Testis (tissue), 2 donors: ENCODE measurements at regions not wholly inside any gene's neighbourhood (a gene's known extent, or its start where the extent isn't known, plus 50 kb on each side); places are given as distances from the start of the nearest gene placed in this dataset.
"Not testable (repeated sequence)": the region's sequence is repeated elsewhere in the genome, so short reads cannot be mapped to it uniquely, and the experiment has no call there.

ENCODE experiments used
- DNase-seq: peaks from one replicate; pipeline ENCODE4 v3.0.0-alpha.2; 2019
- H3K27ac ChIP-seq, 2 donors: fragments of 200-600 bp; sonication (generic); one replicate each; pipeline ENCODE4 v1.5.1; 2019
- H3K27me3 ChIP-seq: fragments of 200-600 bp; sonication (generic); one replicate; pipeline ENCODE4 v1.5.1; 2019
- H3K36me3 ChIP-seq: fragments of 200-600 bp; sonication (generic); one replicate; pipeline ENCODE4 v1.5.1; 2017; ENCODE audit warnings: low read depth; ENCODE audit errors: missing control alignments
- H3K4me1 ChIP-seq: fragments of 200-600 bp; sonication (generic); one replicate; pipeline ENCODE4 v1.5.1; 2019
- H3K4me3 ChIP-seq, 2 donors: fragments of 200-600 bp; sonication (generic); one replicate each; pipeline ENCODE4 v1.5.1; 2017 to 2019
- H3K9me3 ChIP-seq: fragments of 200-600 bp; sonication (generic); one replicate; pipeline ENCODE4 v1.5.1; 2017
- CTCF ChIP-seq, 3 experiments: fragments of 450-650 bp in 2 of 3; fragments of 200-600 bp in 1 of 3; sonication (generic) in 1 of 3; IDR thresholded peaks; one replicate each; pipeline ENCODE4 v1.5.1; 2016 to 2019; ENCODE audit warnings: antibody characterized with exemption in 3 of 3, mild to moderate bottlenecking in 2 of 3, moderate library complexity in 1 of 3
- POLR2A ChIP-seq: fragments of 450-650 bp; IDR thresholded peaks from one replicate; pipeline ENCODE4 v1.6.1; 2017; ENCODE audit warnings: antibody characterized with exemption, mild to moderate bottlenecking, moderate library complexity
- WGBS, 2 donors: methylation state at CpG; one replicate each; pipeline ENCODE4 v1.1.5; 2018; 5-methylcytosine and 5-hydroxymethylcytosine counted together
- intact Hi-C: fragments of 100-400 bp; cut with DNase I; formaldehyde crosslinking; loops from one replicate; pipeline ENCODE4 v1.15.1; 2023; ENCODE audit warnings: low total_unique reads

GRCh38 chr10:46216003-46216634 lies 70.7 kb upstream of the ANTXRL start:
- peak; percentile 8 for DNase-seq
- intact Hi-C loops: no loop called here
- no peaks in the 10 kb centered on the region for H3K4me1 ChIP-seq
- H3K4me3 ChIP-seq: no peak overlapping the region
- H3K27me3 ChIP-seq: no peaks in the 10 kb centered on the region
- no peaks in the 10 kb centered on the region for H3K36me3 ChIP-seq
- no peak overlapping the region for H3K27ac ChIP-seq
- TF ChIP-seq POLR2A (no peak), CTCF (IDR thresholded peaks at IDR 0.05) (no peak)
- 86 to 90% methylated on average over 6 of the region's 6 CpGs for WGBS, 2 donors
- H3K9me3 ChIP-seq: no peaks in the 10 kb centered on the region

GRCh38 chr10:46216836-46217751 lies 69.7 kb upstream of the ANTXRL start:
- H3K27ac ChIP-seq: no peak overlapping the region
- WGBS, 2 donors: 70 to 75% methylated on average over 16 of the region's 17 CpGs
- no peak overlapping the region for H3K4me3 ChIP-seq
- H3K36me3 ChIP-seq: no peaks in the 10 kb centered on the region
- no peaks in the 10 kb centered on the region for H3K4me1 ChIP-seq
- intact Hi-C loops: no loop called here
- H3K27me3 ChIP-seq: no peaks in the 10 kb centered on the region
- DNase-seq: no peak
- no peaks in the 10 kb centered on the region for H3K9me3 ChIP-seq
- TF ChIP-seq CTCF (IDR thresholded peaks at IDR 0.05) (no peak), POLR2A (no peak)

DNA sequence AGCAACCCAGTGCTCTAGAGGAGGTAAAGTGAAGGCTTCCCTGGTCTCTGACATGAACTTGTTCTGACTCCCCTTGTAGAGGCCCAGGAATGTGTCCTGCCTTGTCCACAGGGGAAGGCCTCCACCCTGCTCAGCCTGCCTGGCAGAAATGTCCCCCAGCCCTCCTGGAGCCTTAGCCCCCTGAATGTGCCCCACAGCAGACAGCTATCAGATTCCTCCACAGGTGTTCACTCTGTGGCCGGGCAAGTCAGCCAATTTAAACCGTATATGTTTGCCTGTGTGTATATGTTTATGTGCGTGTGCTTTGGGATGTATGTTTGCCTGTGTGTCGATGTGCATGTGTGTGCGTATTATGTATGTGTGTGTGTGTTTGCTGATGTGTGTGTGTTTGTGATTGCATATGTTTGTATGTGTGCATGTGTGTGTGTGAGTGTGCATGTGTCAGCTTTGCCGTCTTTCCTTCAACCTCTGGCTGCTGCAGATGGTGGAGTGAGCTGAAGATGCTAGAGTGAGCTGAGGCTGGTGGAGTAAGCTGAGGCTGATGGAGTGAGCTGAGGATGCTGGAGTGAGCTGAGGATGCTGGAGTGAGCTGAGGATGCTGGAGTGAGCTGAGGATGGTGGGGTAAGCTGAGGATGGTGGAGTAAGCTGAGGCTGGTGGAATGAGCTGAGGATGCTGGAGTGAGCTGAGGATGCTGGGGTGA lies 68.9 kb upstream of the ANTXRL start:
- Histone ChIP-seq H3K4me3 (no peak overlapping the region), H3K9me3 (no peaks in the 10 kb centered on the region), H3K27me3 (no peaks in the 10 kb centered on the region), H3K36me3 (no peaks in the 10 kb centered on the region), H3K27ac (no peak overlapping the region), H3K4me1 (no peaks in the 10 kb centered on the region)
- TF ChIP-seq POLR2A: no peak
- no peak for TF ChIP-seq CTCF (IDR thresholded peaks at IDR 0.05)
- intact Hi-C loops: no loop called here
- WGBS, 2 donors: 71 to 74% methylated on average over 6 of the region's 6 CpGs
- DNase-seq: peak; percentile 2

GRCh38 chr10:46218921-46219320 lies 67.9 kb upstream of the ANTXRL start:
- H3K4me1 ChIP-seq: no peaks in the 10 kb centered on the region
- H3K27ac ChIP-seq: no peak overlapping the region
- H3K9me3 ChIP-seq: no peaks in the 10 kb centered on the region
- TF ChIP-seq CTCF (IDR thresholded peaks at IDR 0.05) (no peak), POLR2A (no peak)
- no peaks in the 10 kb centered on the region for H3K27me3 ChIP-seq
- no peak overlapping the region for H3K4me3 ChIP-seq
- WGBS, 2 donors: 43 to 47% methylated on average over 2 of the region's 2 CpGs
- no peaks in the 10 kb centered on the region for H3K36me3 ChIP-seq
- intact Hi-C loops: no loop called here
- DNase-seq: no peak

GRCh38 chr10:46219431-46219990 lies 67.3 kb upstream of the ANTXRL start:
- H3K4me3 ChIP-seq, intact Hi-C loops, DNase-seq, H3K27me3 ChIP-seq, H3K4me1 ChIP-seq, H3K27ac ChIP-seq, H3K36me3 ChIP-seq, H3K9me3 ChIP-seq: not testable (repeated sequence)
- 75 to 76% methylated on average over 5 of the region's 5 CpGs for WGBS, 2 donors
